ENCODE measurements at regions not wholly inside any gene's neighbourhood (a gene's known extent, or its start where the extent isn't known, plus 50 kb on each side); places are given as distances from the start of the nearest gene placed in this dataset.

DNA sequence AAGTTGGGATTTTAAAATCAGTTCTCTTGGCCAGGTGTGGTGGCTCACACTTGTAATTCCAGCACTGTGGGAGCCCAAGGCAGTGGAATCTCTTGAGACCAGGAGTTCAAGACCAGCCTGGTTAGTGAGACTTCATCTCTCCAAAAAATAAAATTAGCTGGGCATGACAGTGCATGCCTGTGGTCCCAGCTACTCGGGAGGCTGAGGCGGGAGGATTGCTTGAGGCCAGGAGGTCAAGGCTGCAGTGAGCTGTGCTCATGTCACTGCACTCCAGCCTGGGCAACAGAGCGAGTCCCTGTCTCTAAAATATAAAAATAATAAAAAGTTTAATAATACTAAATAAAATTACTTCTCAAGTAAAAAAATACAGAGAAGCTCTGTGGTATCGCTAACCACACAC lies 77.5 kb downstream of the FOXA2 start:
- DNase-seq (ENCODE audit: low read depth in 4 of 4, low spot score in 1 of 4), result no peak

DNA sequence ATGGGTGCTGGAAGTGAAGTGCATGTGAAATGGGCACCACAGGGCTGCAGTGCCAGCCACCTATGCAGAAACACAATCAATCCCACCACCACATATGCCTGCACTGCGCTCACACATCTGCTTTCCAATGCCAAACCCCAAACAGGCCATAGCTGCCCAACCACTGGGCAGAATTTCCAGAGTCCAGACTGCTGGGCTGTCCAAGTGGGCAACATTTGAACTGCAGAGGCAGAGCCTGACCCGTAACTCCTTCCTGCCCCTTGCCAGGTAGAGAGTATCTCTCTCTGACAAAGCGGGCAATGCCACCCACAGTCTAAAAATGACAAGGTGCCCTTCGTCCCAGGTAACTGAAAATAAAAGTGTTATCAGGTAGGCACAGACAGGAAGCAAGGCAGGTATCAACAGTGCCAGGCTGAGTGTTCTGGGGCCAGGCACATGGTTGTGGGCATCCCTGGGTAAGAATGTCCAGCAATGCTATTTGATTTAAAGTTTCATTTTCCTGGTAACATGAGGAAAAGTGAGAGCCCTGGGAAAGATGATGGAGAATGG lies 79.5 kb downstream of the FOXA2 start:
- no peak for DNase-seq (ENCODE audit: low read depth in 4 of 4, low spot score in 1 of 4)

DNA sequence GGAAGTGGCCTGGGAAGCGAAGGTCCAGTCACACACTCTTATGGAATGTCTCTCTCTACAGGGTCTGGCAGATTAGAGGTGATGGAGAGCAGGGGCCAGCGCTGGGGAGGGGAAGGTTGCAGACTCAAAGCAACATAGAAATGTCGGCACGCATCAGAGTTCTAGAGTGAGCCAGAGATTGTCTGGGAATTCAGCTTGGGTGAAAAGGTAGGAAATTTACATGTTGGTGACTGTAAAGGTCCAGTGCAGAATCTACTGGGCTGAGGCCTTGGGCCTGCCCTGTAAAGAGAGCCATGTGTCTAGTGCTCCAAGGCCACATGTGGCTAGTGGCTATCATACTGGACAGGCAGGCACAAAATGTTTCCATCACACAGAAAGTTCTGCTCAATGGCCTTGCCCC lies 80.8 kb downstream of the FOXA2 start:
- DNase-seq (ENCODE audit: low read depth in 4 of 4, low spot score in 1 of 4), result no peak

DNA sequence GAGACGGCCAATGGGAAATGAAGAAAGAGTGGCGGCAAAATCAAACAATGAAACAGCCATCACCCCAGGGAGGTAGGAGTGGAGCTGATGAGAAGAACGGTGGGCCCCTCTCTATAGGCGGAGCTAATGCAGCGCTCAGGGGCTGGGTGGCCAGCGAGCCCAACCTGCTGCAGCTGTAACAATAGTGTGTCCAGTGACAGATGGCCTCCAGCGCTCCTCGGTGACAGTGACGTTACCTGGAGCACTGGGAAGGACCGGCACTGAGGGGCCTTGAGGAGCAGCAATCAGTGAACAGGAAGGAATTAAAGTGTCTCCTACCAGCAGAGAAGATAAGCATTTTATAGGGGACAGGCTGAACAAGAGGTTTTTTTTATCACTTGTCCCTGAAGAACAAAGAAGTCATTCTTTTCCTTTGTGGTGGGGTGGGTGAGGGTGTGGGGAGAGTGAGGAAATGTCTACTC lies 81.6 kb downstream of the FOXA2 start:
- no peak for DNase-seq (ENCODE audit: low read depth in 4 of 4, low spot score in 1 of 4)

DNA sequence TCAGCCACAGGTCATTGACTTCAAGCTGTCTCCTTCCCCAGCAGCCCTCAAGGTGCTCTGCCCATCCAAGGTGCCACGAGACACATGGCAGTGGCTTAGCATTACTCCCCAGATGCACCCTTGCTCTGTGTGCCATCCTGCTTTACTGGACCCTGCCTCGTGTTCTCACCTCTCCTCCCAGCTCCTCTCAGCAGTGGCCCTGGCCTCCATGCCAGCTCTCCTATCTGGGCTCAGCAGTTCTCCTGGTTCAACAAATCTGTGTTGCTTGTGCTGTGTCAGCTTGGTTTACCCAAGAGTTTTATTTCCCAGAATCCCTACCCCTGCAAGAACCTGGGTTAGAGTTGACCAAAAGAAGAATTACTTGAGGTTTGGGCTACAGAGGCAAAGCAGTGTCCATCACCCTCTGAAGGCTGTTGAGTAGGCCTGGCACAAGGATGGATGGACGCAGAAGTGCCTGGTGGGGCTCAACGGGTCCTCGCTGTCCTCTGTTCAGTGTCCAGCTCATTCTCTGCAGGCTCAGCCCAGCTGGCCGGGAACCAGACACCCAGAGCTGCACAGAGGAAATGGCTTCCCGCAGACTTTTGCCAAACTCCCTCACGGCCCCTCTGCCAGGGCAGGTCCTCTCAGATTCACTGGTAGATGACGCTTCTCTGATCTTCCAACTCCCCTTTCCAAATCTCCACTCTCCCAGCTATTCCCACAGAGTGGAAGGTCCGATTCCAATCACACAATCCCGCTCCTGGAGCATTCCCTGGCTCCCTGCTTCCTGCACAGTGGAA lies 82.6 kb downstream of the FOXA2 start:
- no peak for DNase-seq (ENCODE audit: low read depth in 4 of 4, low spot score in 1 of 4)

DNA sequence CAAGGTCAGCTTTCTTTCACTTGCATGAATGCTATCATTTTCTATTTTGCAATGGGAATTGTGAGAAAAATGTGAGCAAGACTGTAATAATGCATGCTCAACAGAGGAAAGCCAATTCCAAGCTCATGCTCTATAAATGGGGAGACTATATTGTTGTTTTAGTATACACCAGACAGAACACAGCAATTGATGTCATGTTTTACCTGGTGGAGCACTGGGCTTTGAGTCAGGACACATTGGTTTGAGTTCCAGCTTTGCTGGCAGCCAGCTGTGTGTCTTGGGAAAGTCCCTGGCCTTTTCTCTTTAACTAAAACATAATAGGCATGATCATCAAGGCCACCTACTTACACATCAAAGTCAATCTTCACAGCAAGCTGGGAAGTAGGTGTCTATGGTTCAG lies 83.3 kb downstream of the FOXA2 start:
- no peak for DNase-seq (ENCODE audit: low read depth in 4 of 4, low spot score in 1 of 4)

DNA sequence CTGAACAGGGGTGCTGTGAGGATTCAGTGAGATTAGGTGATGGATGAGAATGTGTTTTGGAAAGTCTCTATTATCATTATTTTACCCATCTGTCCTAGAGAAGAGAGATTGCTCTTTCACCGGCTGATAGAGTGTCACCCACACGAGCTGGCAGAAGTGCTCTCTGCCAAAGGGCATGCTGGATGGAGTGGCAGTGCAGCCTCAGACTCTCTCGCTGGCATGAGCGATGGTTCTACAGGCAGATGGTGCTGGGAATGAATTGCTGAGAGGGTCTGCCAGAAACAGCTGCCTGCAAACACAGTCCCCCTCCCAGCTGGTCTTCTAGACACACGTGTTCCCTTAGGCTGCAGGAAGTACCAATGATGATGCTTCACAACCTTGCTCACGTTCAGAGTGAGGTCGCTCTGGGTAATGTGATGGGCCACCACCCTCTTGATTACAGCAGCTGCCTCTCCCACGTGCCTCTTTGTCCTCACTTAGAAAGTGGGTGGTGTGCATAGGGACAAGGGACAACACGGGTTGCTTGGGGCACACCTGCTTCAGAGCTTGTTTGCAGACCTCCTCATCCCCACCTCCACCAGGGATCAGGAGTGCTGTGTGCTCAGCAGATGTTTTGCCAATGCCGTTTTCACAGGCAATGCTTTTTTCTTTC lies 84.7 kb downstream of the FOXA2 start:
- DNase-seq (ENCODE audit: low read depth in 4 of 4, low spot score in 1 of 4), result no peak

DNA sequence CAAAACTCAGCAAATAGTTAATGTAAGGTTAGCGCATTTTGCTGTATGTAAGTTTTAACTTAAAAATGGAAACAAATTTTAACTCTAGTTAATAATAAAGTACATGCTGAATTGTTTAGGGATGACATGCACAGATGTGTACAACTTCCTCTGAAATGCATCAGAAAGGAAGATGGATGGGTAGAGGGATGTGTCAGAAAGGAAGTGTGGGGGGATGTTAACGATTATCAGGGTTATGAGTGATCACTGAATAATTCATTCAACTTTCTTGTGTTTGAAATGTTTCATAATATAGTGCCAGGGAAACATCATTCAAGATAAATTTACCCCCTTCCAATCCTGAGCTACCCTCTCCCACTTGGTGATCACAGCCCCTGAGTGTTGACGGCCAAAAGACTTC lies 87.6 kb downstream of the FOXA2 start:
- DNase-seq (ENCODE audit: low read depth in 4 of 4, low spot score in 1 of 4), result no peak

DNA sequence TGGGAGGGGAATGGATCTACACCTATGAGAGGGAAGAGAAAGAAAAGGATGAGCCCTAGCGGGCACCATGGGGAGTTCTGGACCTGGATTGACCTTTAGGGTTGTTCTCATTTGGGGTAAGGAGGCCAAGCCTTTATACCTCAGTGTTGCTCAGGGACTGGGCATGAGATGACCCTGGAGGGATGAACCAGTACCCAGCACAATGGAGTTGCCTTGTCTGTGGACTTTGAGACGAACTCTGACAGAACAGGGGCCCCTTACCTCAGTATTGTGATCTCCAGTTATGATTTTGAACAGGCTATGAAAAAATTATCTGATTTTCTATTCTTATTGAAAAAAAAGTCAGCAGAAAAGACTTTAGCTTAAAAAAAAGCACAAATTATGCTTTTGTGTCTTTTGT lies 88.6 kb downstream of the FOXA2 start:
- DNase-seq (ENCODE audit: low read depth in 4 of 4, low spot score in 1 of 4), result no peak

DNA sequence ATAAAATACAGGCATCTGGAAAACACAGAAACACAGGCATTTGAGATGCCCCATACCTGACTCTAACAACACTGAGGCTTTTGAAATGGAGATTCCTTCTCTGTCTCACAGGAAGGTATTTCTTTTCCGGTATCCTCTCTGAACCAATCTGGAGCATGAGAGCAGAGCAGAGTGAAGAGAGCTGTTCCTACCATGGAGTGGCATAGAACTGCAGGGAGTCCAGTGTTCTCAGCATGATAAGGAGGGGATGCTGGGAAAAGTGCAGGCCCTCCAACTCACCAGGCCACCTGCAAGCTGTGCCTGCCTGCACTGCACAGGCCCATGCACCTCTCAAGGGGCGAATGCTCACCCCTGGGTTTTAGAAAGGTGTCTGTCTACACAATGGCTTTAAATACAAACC lies 89.2 kb downstream of the FOXA2 start:
- no peak for DNase-seq (ENCODE audit: low read depth in 4 of 4, low spot score in 1 of 4)

DNA sequence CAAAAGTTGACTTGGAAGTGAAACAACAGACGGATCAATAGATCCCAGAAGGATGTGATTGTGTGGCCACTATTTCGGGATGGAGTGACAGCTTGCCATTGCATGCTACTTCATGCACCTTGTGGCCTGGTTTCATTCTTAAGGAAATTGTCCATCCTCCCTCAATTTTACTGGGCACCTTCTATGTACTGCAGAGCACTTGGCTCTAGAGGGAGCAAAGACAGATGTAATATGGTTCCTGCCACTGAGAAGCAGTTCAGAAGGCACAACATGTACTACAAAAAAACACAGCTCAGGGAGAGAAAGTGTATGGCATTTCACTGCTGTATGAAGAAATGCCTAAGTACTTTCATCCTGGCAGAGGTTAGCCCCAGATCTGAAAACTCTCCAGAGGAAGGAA lies 91.9 kb downstream of the FOXA2 start:
- DNase-seq (ENCODE audit: low read depth in 4 of 4, low spot score in 1 of 4), result no peak

DNA sequence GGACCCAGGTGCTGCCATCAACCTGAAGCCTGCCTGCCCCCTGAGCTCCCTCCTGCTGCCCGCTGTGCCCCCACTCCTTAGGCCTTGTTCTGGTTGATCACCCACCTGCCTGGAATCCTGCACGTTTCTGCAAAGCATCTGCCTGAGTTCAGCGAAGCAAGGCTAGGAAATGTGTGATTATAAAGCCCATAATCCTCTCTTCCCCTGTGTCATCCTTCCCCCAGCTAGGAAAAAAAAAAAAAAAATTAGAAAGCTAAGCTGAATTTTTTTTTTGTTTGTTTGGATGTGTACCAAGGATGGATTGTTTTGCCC lies 93.2 kb downstream of the FOXA2 start:
- DNase-seq (ENCODE audit: low read depth in 4 of 4, low spot score in 1 of 4), result no peak

DNA sequence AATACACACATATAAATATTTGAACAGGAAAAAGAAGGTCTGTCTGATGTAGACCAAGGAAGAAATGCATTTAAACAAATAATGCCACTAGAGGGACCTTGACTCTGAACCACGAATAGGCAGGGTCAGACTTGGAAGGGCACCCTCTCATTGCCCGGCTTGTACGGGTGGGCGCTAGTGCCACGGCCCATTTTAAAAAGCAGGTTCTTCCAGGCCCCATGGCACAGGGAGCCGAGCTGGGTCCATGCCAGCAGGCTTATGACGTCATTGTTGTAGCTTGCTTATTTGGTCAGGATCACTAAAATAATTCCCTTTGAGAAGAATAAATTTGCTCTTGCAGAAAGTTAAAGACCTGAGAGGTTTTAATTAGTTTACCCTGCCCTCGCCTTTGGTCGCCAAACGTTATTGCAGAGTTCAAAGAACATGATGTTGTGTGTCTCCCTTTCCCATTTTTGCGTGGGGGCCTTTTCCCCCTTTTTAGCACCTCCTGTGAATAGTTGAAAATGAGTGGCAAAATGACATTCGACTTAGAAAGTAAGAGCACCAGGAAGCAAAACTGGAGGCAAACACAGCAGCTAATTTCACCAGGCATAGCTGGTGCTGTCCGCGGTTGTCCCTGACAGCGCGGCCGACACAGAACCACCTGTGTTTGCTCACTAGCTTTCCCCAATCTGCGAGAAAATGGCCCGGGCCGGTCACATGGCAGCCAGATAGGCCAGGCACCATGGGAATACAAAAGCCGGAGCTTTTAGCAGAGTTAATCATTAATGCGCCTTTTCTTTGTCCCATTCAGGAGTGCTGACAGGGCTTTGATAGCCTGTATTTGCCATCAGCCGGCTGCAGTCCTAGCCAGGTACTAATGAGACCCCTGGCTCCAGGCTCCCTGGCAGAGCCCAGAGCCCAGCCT lies 93.8 kb downstream of the FOXA2 start:
- no peak for DNase-seq (ENCODE audit: low read depth in 4 of 4, low spot score in 1 of 4)

DNA sequence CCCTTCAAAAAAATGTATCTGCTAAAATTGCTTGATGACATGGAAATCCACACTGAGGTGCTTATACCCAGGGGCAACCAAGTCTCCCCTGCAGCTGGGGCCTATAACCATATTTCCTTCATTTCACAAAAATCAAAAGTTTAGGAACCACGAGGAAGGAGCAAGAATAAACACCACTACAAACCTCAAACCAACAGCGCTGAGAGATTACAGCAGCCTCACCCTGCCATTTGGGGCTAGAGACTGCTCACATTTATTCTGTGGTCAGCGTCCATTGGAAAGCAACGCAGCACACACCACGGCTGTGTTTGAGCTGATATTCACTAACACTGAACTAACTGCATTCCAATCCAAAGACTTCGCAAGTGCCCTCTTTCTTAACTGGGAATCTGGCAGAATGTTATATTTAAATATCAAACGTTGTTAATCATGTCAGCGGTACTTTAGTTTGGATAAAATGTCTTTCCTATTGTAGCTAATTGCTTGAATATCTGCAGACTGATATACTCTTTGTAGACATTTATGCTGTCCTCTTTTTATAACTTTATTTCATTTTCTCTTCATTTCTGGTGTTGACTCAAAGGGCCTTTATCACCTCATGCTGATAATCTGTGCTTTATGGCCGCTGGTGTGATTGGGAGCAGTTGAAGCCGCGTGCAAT lies 94.6 kb downstream of the FOXA2 start:
- no peak for DNase-seq (ENCODE audit: low read depth in 4 of 4, low spot score in 1 of 4)

DNA sequence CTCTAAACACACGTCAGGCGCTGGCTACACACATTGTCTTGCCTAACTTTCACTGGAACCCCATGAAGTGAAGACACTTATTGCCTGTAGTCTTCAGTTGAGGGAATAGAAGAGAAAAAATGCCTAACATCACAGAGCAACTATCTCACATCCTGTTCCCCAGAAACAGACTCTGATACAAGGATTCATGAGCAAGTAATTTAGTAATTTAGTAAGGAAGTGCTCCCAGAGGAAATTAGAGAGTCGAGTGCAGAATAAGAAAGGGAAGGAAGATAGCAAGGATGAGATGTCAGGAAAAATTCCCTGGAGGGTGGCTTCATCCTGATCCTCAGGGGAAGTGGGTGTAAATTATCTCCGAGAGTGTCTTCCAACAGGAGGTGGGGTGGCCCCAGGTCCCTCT lies 104.0 kb downstream of the FOXA2 start:
- no peak for DNase-seq (ENCODE audit: low read depth in 4 of 4, low spot score in 1 of 4)

DNA sequence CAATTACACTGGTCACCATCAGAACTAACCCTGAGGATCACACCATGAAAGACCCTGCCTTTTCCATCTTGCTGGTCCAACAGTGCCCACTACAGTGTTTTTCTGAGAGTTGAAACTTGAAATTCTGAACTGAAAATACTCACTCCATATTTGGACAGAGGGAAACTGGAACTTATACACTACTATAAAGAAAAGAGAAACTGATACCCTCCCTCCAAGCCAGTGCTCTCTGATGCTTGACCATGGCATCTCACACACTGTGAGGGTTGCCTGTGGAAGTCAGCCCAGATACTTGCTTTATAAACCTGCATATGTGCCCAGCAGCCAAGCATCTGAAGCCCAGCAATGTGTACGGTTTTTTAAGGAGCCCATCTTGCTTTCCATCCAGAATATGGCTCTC lies 108.7 kb downstream of the FOXA2 start:
- no peak for DNase-seq (ENCODE audit: low read depth in 4 of 4, low spot score in 1 of 4)

DNA sequence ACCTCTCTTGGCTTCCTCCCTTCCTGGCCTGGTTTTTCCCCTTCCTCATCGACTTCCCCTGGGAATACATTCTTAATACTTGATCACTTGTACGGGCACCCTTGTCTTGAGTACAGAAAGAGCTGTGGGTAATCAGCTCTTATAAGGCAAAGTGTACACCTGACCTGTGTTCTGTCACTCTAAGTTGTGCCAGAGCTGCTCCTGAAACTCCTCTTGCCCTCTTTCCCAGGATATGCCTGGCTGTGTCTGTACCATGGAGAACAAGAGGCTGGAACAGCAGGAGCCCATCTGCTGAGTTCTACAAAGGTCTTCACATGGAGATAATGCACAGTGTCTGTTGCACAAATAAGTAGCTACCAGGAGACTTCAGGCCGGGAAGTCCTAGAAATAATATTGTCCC lies 110.1 kb downstream of the FOXA2 start:
- no peak for DNase-seq (ENCODE audit: low read depth in 4 of 4, low spot score in 1 of 4)

DNA sequence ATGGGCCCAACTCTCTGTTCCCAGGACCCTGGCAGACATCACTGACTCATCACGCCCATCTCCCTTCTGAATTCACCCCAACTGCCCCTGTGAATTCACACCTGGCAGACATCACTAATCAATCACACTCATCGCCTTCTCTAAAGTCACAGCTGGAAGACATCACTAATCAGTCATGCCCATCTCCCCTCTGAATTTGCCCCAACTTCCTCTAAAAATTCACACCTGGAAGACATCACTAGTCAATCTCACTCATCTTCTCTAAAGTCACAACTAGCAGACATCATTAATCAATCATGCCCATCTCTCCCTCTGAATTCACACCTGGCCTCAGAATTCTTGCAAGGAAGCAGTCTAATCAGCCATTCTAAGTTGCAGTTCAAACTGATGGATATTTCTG lies 111.1 kb downstream of the FOXA2 start:
- DNase-seq (ENCODE audit: low read depth in 4 of 4, low spot score in 1 of 4), result no peak

DNA sequence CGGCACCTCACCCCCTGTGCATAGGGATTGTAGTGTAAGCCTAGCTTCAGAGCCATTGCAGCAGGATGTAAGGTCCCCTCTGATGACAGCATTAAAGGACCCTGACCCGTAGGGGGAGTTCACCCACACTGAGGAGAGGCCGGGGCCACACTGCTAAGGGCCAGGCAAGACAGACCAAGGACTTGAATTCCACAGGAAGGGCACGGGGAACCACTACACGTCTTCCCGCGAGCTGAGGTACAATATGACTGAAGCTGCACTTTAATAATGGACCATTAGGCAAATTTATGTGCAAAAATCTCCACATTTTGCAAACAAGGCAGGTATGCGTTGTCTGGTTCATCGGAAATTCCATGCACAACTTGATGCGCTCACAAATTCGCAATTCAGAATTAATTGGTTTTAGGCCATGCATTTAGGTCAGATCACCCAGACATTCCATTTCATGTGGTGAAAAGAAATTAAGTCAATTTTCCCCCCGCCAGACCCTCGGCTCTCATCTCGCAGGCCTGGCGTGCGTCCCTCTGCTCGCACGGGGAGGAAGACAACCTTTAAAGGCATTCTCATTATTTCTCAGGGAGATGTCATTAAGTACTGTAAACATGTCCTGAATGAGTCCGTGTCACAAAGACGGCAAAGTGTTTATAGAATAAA lies 111.8 kb downstream of the FOXA2 start:
- no peak for DNase-seq (ENCODE audit: low read depth in 4 of 4, low spot score in 1 of 4)

DNA sequence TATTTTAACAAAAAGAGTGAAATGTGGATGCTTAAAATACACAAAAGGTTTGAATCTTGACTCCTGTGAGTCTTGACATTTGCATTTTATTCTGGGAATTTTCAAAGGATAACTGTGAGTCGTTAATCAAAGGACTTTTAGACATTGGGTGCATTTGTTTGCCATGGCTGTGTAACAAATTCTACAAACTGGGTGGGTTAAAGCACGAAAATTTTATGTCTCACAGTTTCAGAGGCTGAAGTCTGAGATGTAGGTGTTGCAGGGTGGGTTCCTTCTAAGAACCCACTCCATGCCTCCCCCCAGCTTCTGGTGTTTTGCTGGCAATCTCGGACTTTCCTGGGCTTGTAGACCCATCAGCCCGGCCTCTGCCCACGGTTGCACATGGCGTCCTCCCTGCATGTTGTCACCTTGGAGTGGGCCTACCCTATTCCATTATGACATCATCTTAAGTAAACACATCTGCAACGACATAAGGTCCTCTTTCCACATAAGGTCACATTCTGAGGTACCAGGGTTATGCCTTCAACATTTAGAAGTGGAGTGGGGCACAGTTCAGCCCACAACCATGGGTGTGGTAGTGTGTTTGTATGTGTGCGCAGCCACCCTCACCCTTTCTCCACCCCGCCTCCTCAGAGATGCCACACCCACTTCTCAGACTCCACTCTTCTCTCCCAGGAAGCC lies 113.1 kb downstream of the FOXA2 start:
- no peak for DNase-seq (ENCODE audit: low read depth in 4 of 4, low spot score in 1 of 4)

Measured in stimulated activated CD4-positive, alpha-beta T cell treated with anti-CD3 and anti-CD28 coated beads, Interleukin-1b, Interleukin-23, amount 100 ng/mL, for 24 hours (primary cell).